Activated T-cell treated with anti-CD3 and anti-CD28 coated beads, Interleukin-2, amount 50 U/mL, for 4 hours (primary cell): ENCODE measurements at regions not wholly inside any gene's neighbourhood (a gene's known extent, or its start where the extent isn't known, plus 50 kb on each side); places are given as distances from the start of the nearest gene placed in this dataset.
"Not testable (repeated sequence)": the region's sequence is repeated elsewhere in the genome, so short reads cannot be mapped to it uniquely, and the experiment has no call there.

Source experiments
- ATAC-seq, 2 donors: fragments of 200-7000 bp; cut with Tn5 transposase; one replicate each; pipeline ENCODE4 v1.10.0; 2021
- DNase-seq: peaks from one replicate; pipeline ENCODE4 v3.0.0-alpha.2; 2020
- H3K27me3 Mint-ChIP-seq: one replicate; pipeline ENCODE4 v1.8.0; 2021; ENCODE audit warnings: low read depth, mixed read lengths
- H3K36me3 Mint-ChIP-seq: one replicate; pipeline ENCODE4 v1.8.0; 2022; ENCODE audit warnings: mixed read lengths; ENCODE audit not compliant: insufficient read depth
- H3K4me1 Mint-ChIP-seq: one replicate; pipeline ENCODE4 v1.8.0; 2021; ENCODE audit warnings: low read depth, mixed read lengths
- H3K4me3 Mint-ChIP-seq: one replicate; pipeline ENCODE4 v1.8.0; 2021; ENCODE audit warnings: mild to moderate bottlenecking, moderate library complexity, mixed read lengths
- H3K9me3 Mint-ChIP-seq: one replicate; pipeline ENCODE4 v1.8.0; 2021; ENCODE audit warnings: mixed read lengths

- H3K9me3 Mint-ChIP-seq, H3K4me3 Mint-ChIP-seq, H3K36me3 Mint-ChIP-seq, H3K4me1 Mint-ChIP-seq, DNase-seq, ATAC-seq, H3K27me3 Mint-ChIP-seq: not testable (repeated sequence)
Observed at GRCh38 chr14:19158012-19158411, 190.8 kb downstream of the POTEM start.

GRCh38 chr14:19158588-19158987, 191.4 kb downstream of the POTEM start:
- DNase-seq, H3K27me3 Mint-ChIP-seq, H3K4me3 Mint-ChIP-seq, H3K4me1 Mint-ChIP-seq, H3K9me3 Mint-ChIP-seq, H3K36me3 Mint-ChIP-seq, ATAC-seq: not testable (repeated sequence)

GRCh38 chr14:19159003-19159625, 191.9 kb downstream of the POTEM start:
- not testable (repeated sequence) for H3K4me1 Mint-ChIP-seq, H3K9me3 Mint-ChIP-seq, DNase-seq, H3K36me3 Mint-ChIP-seq, H3K4me3 Mint-ChIP-seq, H3K27me3 Mint-ChIP-seq, ATAC-seq

- not testable (repeated sequence) for H3K9me3 Mint-ChIP-seq, DNase-seq, H3K4me1 Mint-ChIP-seq, H3K36me3 Mint-ChIP-seq, H3K27me3 Mint-ChIP-seq, H3K4me3 Mint-ChIP-seq, ATAC-seq
Observed at GRCh38 chr14:19160379-19160778, 193.1 kb downstream of the POTEM start.

DNA sequence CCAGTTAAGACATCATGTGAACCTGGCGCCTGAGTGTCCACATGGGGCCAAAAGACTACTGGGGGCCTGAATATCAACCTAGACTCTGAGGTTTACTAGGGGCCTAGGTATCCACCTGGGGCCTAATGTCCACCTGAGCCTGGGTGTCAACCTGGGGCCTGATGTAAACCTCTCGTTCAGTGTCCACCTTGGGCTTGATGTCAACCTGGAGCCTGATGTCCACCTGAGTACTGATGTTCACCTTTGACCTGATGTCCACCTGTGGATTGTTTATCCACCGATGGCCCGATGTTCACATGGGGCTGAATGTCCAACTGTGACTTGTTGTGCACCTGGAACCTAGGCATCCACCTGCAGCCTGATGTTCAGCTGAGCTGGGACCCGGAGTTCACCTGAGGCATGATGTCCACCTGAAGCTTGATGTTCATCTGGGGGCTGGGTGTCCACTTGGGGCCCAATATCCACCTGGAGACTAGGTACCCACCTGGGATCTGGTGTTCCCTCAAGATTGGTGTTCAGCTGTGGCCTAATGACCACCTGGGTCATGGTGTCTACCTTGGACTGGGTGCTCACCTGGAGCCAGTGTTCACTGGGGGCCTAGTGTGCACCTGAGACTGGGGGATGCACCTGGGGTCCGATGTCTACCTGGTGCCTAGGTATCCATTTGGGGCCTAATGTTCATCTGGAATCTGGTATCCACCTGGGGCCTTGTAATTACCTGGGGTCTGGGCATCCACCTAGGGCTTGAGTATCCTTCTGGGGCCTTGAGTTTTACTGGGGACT, 194.2 kb downstream of the POTEM start:
- not testable (repeated sequence) for H3K36me3 Mint-ChIP-seq, H3K4me1 Mint-ChIP-seq, H3K9me3 Mint-ChIP-seq, DNase-seq, H3K4me3 Mint-ChIP-seq, H3K27me3 Mint-ChIP-seq, ATAC-seq

DNA sequence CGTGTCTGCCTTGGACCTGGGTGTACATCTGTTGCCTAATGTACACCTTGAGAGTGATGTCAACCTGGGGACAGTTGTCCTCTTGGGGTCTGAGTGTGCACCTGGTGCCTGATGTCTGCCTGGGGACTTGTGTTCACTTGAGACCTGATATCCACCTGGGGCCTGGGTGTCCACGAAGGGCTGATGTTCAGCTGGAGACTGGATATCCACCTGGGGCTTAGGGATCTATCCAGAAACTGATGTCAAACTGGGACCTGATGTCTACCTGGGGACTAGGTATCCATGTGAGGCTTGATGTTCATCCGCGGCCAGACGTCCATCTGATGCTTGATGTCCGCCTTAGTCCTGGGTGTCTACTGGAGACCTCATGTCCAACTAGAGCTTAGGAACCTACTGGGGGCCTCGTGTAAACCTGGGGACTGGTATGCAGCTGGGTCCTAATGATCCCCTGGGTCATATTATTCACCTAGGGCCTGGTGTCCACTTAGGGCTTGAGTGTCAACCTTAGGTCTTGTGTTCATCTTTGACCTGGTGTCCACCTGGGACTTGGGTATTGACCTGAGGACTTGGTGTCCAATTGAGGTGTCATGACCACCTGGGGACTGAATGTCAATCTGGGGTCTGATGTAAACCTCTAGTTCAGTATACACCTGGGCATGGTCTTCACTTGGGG, 194.9 kb downstream of the POTEM start:
- H3K4me1 Mint-ChIP-seq, H3K36me3 Mint-ChIP-seq, DNase-seq, H3K9me3 Mint-ChIP-seq, H3K27me3 Mint-ChIP-seq, H3K4me3 Mint-ChIP-seq, ATAC-seq: not testable (repeated sequence)

DNA sequence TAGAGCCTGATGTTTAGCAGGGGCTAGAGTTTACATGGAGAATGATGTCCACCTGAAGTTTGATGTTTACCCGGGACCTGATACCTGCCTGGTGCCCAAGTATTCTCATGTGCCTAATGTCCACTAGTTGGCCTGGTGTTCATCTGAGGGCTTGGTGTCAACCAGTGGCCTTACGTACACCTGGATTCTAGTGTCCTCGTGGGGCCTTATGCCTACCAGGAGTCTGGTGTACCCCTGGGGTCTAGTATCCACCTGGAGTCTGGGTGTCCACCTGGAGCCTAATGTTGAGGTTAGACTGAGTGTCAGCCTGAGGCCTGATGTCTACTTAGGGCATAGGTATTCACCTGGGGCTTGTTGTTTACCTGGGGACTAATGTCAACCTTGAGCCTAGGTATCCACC, 195.7 kb downstream of the POTEM start:
- DNase-seq, ATAC-seq, H3K36me3 Mint-ChIP-seq, H3K4me3 Mint-ChIP-seq, H3K4me1 Mint-ChIP-seq, H3K27me3 Mint-ChIP-seq, H3K9me3 Mint-ChIP-seq: not testable (repeated sequence)

GRCh38 chr14:19163891-19164290, 196.7 kb downstream of the POTEM start:
- ATAC-seq, H3K27me3 Mint-ChIP-seq, H3K4me1 Mint-ChIP-seq, H3K4me3 Mint-ChIP-seq, H3K36me3 Mint-ChIP-seq, H3K9me3 Mint-ChIP-seq, DNase-seq: not testable (repeated sequence)

- H3K9me3 Mint-ChIP-seq, ATAC-seq, DNase-seq, H3K36me3 Mint-ChIP-seq, H3K4me3 Mint-ChIP-seq, H3K27me3 Mint-ChIP-seq, H3K4me1 Mint-ChIP-seq: not testable (repeated sequence)
Observed at GRCh38 chr14:19164426-19164825, 197.2 kb downstream of the POTEM start.

DNA sequence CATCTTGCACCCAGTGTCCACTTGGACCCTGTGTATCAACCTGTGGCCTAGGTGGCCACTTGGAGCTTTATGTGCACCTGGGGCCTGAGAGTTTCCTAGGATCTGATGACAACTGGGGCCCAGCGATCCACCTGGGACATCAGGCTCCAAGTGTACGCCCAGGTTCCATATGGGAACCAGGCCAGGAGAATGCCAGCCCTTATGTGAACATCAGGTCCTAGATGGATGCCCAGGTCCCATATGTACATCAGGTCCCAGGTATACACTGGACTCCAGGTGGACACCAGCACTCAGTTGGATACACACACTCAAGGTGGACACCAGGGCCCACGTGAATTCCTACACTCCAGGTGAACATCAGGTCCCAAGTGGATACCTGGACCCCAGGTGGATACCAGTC, 198.8 kb downstream of the POTEM start:
- H3K9me3 Mint-ChIP-seq, DNase-seq, H3K4me3 Mint-ChIP-seq, H3K27me3 Mint-ChIP-seq, H3K4me1 Mint-ChIP-seq, ATAC-seq, H3K36me3 Mint-ChIP-seq: not testable (repeated sequence)

DNA sequence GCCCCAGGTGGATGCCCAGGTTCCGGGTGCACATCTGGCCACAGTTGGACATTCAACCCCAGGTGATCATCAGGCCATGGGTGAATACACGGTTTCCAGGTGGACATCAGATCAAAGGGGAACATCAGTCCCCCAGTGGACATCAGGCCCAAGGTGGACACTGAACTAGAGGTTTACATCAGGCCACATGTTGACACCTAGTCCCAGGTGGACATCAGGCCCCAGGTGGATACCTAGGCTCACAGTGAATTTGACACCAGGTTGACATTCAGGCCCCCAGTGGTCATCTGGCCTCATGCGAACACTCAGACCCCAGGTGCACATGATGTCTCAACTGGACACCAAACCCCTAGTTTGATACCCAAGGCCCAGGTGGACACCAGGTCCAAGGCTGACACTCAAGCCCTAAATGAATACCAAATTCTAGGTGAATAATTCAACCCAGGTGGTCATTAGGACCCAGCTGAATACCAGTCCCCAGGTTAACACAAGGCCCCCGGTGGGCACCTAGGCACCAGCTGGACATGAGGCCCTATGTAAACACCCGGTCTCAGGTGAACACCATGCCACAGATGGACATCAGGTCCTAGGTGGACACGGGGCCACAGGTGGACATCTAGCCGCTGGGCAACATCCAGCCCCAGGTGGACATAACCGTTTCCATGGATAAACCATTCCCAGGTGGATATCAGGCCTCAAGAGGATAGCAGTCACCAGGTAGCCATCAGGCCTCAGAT, 200.4 kb downstream of the POTEM start:
- not testable (repeated sequence) for H3K36me3 Mint-ChIP-seq, H3K4me1 Mint-ChIP-seq, H3K9me3 Mint-ChIP-seq, DNase-seq, H3K27me3 Mint-ChIP-seq, H3K4me3 Mint-ChIP-seq, ATAC-seq

DNA sequence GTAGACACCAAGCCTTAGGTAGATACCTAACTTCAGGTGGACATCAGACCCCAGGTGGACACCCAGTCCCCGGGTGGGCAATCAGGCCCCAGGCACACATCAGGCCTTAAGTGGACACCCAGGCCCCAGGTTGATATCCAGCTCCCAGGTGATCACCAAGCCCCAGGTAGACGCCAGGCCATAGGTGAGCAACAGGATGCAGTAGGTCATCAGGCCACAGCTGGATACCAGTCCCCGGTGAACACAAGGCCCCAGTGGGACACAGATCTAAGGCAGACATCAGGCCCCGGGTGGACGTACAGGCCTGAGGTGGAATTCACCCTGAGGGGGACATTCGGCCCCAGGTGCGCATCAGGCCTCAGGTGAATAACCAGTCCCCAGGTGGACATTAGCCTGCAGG, 201.0 kb downstream of the POTEM start:
- H3K4me1 Mint-ChIP-seq, result not testable (repeated sequence)

DNA sequence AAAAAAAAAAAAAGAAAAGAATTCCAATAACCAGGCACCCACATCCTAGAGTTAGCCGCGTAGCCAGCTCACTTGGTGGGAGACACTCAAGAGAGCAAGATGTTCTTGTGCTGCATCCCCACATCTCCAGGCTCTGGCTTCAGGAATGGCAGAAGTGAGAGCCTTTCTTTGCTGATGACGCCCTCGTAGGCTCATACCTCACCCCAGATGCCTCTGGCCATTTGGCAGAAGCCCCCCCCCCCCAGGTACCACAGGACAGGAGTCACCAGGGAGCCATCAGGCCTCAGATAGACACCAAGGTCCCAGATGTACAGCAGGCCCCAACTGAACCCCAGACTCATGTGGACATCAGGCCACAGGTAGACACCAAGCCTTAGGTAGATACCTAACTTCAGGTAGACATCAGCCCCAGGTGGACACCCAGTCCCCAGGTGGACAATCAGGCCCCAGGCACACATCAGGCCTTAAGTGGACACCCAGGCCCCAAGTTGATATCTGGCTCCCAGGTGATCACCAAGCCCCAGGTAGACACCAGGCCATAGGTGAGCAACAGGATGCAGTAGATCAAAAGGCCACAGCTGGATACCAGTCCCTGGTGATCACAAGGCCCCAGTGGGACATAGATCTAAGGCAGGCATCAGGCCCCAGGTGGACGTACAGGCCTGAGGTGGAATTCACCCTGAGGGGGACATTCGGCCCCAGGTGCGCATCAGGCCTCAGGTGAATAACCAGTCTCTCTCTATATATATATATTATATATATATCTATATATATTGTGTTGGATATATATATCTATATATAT, 202.5 kb downstream of the POTEM start:
- not testable (repeated sequence) for H3K4me3 Mint-ChIP-seq

More for the DNA sequence above, 201.0 kb downstream of the POTEM start:
- H3K4me3 Mint-ChIP-seq, ATAC-seq, H3K9me3 Mint-ChIP-seq, DNase-seq, H3K27me3 Mint-ChIP-seq, H3K36me3 Mint-ChIP-seq: not testable (repeated sequence)

GRCh38 chr14:19172745-19173144, 205.5 kb downstream of the POTEM start:
- not testable (repeated sequence) for H3K4me3 Mint-ChIP-seq, H3K27me3 Mint-ChIP-seq, H3K9me3 Mint-ChIP-seq, H3K36me3 Mint-ChIP-seq, H3K4me1 Mint-ChIP-seq, ATAC-seq, DNase-seq

More for the DNA sequence above, 202.5 kb downstream of the POTEM start:
- not testable (repeated sequence) for DNase-seq, H3K36me3 Mint-ChIP-seq, H3K27me3 Mint-ChIP-seq, H3K9me3 Mint-ChIP-seq, ATAC-seq, H3K4me1 Mint-ChIP-seq
